Peyer's patch (tissue), 4 donors: ENCODE measurements at regions not wholly inside any gene's neighbourhood (a gene's known extent, or its start where the extent isn't known, plus 50 kb on each side); places are given as distances from the start of the nearest gene placed in this dataset.
"Not testable (repeated sequence)": the region's sequence is repeated elsewhere in the genome, so short reads cannot be mapped to it uniquely, and the experiment has no call there.

Source experiments
- DNase-seq, 3 donors: peaks; one replicate each; pipeline ENCODE4 v3.0.0-alpha.2; 2017 to 2019
- H3K27ac ChIP-seq, 4 donors: fragments of 200-600 bp; sonication (generic); one replicate each; pipeline ENCODE4 v1.5.1; 2016 to 2019
- H3K27me3 ChIP-seq, 2 donors: fragments of 200-600 bp; sonication (generic); one replicate each; pipeline ENCODE4 v1.5.1; 2019
- H3K36me3 ChIP-seq, 3 donors: fragments of 200-600 bp; sonication (generic); one replicate each; pipeline ENCODE4 v1.5.1; 2016 to 2019
- H3K4me1 ChIP-seq, 4 donors: fragments of 200-600 bp; sonication (generic); one replicate each; pipeline ENCODE4 v1.5.1; 2016 to 2019
- H3K4me3 ChIP-seq, 4 donors: fragments of 200-600 bp; sonication (generic); 1 replicate in 3 of 4; 2 replicates in 1 of 4; pipeline ENCODE4 v1.5.1; 2016 to 2019; ENCODE audit warnings: mild to moderate bottlenecking in 1 of 4
- H3K9me3 ChIP-seq, 4 donors: fragments of 200-600 bp; sonication (generic); one replicate each; pipeline ENCODE4 v1.5.1; 2016 to 2019; ENCODE audit warnings: mild to moderate bottlenecking in 1 of 4
- CTCF ChIP-seq, 6 experiments: fragments of 450-650 bp in 4 of 6; fragments of 200-600 bp in 2 of 6; sonication (generic) in 1 of 6; IDR thresholded peaks; one replicate each; pipeline ENCODE4 v1.5.1; 2017 to 2019; ENCODE audit warnings: antibody characterized with exemption in 6 of 6, mild to moderate bottlenecking in 3 of 6, moderate library complexity in 1 of 6
- POLR2A ChIP-seq, 2 donors: fragments of 450-650 bp; IDR thresholded peaks; one replicate each; pipeline ENCODE4 v1.5.1; 2017; ENCODE audit warnings: antibody characterized with exemption in 2 of 2, mild to moderate bottlenecking in 2 of 2, moderate library complexity in 2 of 2

- Histone ChIP-seq H3K27ac (no peak overlapping the region), H3K4me3 (no peak overlapping the region), H3K9me3 (peaks cover 0 to 5% (median 0%) of the 10 kb centered on the region in 4 donors), H3K4me1 (no peaks in the 10 kb centered on the region), H3K36me3 (no peaks in the 10 kb centered on the region), H3K27me3 (no peaks in the 10 kb centered on the region)
- TF ChIP-seq POLR2A (IDR thresholded peaks at IDR 0.05) (no peak), CTCF (IDR thresholded peaks at IDR 0.05) (no peak)
- no peak for DNase-seq
These were observed 2541.1 kb downstream of the PCDH9 start for GRCh38 chr13:64688893-64689677.

GRCh38 chr13:64686536-64686935 lies 2543.6 kb downstream of the PCDH9 start:
- not testable (repeated sequence) for H3K4me1 ChIP-seq, H3K36me3 ChIP-seq, DNase-seq

GRCh38 chr13:64684685-64685431 lies 2545.3 kb downstream of the PCDH9 start:
- TF ChIP-seq CTCF (IDR thresholded peaks at IDR 0.05) (no peak), POLR2A (IDR thresholded peaks at IDR 0.05) (no peak)
- Histone ChIP-seq H3K27me3 (no peaks in the 10 kb centered on the region), H3K4me1 (no peaks in the 10 kb centered on the region), H3K4me3 (no peak overlapping the region), H3K36me3 (no peaks in the 10 kb centered on the region), H3K27ac (no peak overlapping the region), H3K9me3 (no peaks in the 10 kb centered on the region)
- no peak for DNase-seq

More at GRCh38 chr13:64686536-64686935, 2543.6 kb downstream of the PCDH9 start:
- not testable (repeated sequence) for H3K27me3 ChIP-seq, H3K27ac ChIP-seq, H3K9me3 ChIP-seq, H3K4me3 ChIP-seq

- DNase-seq = no peak
- TF ChIP-seq CTCF (IDR thresholded peaks at IDR 0.05) (no peak), POLR2A (IDR thresholded peaks at IDR 0.05) (no peak)
- H3K4me3 ChIP-seq = no peak overlapping the region
- no peaks in the 10 kb centered on the region for H3K4me1 ChIP-seq
- no peaks in the 10 kb centered on the region for H3K36me3 ChIP-seq
- H3K27ac ChIP-seq = no peak overlapping the region
- no peaks in the 10 kb centered on the region for H3K9me3 ChIP-seq
- no peaks in the 10 kb centered on the region for H3K27me3 ChIP-seq
These were observed 2546.0 kb downstream of the PCDH9 start for GRCh38 chr13:64684108-64684507.

GRCh38 chr13:64680739-64681138 lies 2549.4 kb downstream of the PCDH9 start:
- no peak overlapping the region for H3K4me3 ChIP-seq
- H3K27me3 ChIP-seq = no peaks in the 10 kb centered on the region
- no peak for DNase-seq
- no peak for TF ChIP-seq CTCF (IDR thresholded peaks at IDR 0.05)
- TF ChIP-seq POLR2A (IDR thresholded peaks at IDR 0.05) = no peak
- H3K27ac ChIP-seq = no peak overlapping the region
- no peaks in the 10 kb centered on the region for H3K36me3 ChIP-seq
- H3K4me1 ChIP-seq = no peaks in the 10 kb centered on the region
- H3K9me3 ChIP-seq = no peaks in the 10 kb centered on the region

- H3K4me1 ChIP-seq = no peaks in the 10 kb centered on the region
- H3K27ac ChIP-seq = no peak overlapping the region
These were observed 2554.8 kb downstream of the PCDH9 start for GRCh38 chr13:64675255-64675892.

More at GRCh38 chr13:64675255-64675892, 2554.8 kb downstream of the PCDH9 start:
- no peak for DNase-seq
- Histone ChIP-seq H3K27me3 (no peaks in the 10 kb centered on the region), H3K9me3 (peaks cover 0 to 8% (median 0%) of the 10 kb centered on the region in 4 donors), H3K36me3 (no peaks in the 10 kb centered on the region), H3K4me3 (no peak overlapping the region)
- TF ChIP-seq CTCF (IDR thresholded peaks at IDR 0.05) = no peak
- TF ChIP-seq POLR2A (IDR thresholded peaks at IDR 0.05) = no peak
